Mammary epithelial cell (primary cell): ENCODE measurements at regions not wholly inside any gene's neighbourhood (a gene's known extent, or its start where the extent isn't known, plus 50 kb on each side); places are given as distances from the start of the nearest gene placed in this dataset.

Experiments
- EZH2 ChIP-seq: IDR thresholded peaks from 2 replicates; pipeline ENCODE4 v1.6.1; 2012; ENCODE audit warnings: low read length, inconsistent platforms, borderline replicate concordance
- TF ChIP-seq, protein P1 (sequence below), 2 donors: IDR thresholded peaks in 1 of 2; conservative IDR thresholded peaks in 1 of 2; 2 replicates each; pipeline ENCODE4 v1.5.1; 2011 to 2012; ENCODE audit warnings: inconsistent platforms in 2 of 2, low read length in 2 of 2, mild to moderate bottlenecking in 2 of 2, control low read depth in 1 of 2, low read depth in 1 of 2; ENCODE audit not compliant: insufficient read depth in 1 of 2; ENCODE audit errors: extremely low read depth in 1 of 2

DNA sequence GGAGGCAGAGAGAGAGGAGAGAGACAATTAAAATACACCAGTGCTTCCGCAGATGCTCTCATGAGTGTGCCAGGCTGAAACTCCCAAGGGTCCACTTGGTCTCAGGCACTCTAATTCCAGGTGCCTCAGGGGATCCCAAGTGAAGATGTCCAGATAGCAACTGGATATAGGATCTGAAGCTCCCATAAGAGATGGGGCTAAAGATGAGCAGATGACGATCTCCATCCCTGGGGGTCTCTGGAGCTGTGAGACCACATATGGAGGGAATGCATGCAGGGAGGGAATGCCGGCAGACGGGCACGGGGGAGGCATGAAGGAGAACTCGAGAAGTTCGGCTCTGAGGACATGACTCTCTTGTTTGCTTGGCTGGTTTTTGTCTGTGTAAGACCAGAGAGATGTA is 223.7 kb upstream of the RAB6C start:
- TF ChIP-seq, protein P1, sequence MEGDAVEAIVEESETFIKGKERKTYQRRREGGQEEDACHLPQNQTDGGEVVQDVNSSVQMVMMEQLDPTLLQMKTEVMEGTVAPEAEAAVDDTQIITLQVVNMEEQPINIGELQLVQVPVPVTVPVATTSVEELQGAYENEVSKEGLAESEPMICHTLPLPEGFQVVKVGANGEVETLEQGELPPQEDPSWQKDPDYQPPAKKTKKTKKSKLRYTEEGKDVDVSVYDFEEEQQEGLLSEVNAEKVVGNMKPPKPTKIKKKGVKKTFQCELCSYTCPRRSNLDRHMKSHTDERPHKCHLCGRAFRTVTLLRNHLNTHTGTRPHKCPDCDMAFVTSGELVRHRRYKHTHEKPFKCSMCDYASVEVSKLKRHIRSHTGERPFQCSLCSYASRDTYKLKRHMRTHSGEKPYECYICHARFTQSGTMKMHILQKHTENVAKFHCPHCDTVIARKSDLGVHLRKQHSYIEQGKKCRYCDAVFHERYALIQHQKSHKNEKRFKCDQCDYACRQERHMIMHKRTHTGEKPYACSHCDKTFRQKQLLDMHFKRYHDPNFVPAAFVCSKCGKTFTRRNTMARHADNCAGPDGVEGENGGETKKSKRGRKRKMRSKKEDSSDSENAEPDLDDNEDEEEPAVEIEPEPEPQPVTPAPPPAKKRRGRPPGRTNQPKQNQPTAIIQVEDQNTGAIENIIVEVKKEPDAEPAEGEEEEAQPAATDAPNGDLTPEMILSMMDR (conservative IDR thresholded peaks at IDR 0.05 in 1 of 2, IDR thresholded peaks at IDR 0.05 in 1 of 2; ENCODE audit: extremely low read depth in 1 of 2, insufficient read depth in 1 of 2, low read depth in 1 of 2, low read length in 2 of 2): no peak
- TF ChIP-seq EZH2: no peak
